ENCODE measurements at regions not wholly inside any gene's neighbourhood (a gene's known extent, or its start where the extent isn't known, plus 50 kb on each side); places are given as distances from the start of the nearest gene placed in this dataset.

DNA sequence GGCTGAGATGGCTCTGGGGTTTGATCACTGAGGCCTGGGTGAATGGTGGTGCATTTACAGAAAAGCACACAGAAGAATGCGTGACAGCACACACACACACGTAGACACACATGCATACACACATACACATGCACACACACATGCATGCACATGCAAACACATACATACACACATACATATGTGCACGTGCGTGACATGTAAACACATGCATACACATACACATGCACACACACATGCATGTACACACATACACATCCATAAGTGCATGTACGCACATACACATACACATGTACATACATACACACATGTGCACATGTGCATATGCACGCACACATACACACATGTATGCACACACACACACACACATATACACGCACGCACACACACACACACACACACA is 108.4 kb downstream of the AIPL1 start:
- Mint-ChIP-seq H3K36me3 (ENCODE audit: low read depth) (peaks cover 2% of the 10 kb centered on the region), H3K4me1 (ENCODE audit: low read depth) (no peaks in the 10 kb centered on the region), H3K27ac (ENCODE audit: unreplicated experiment) (no peak overlapping the region), H3K4me3 (ENCODE audit: unreplicated experiment) (no peak overlapping the region), H3K27me3 (ENCODE audit: low read depth) (peaks cover 6% of the 10 kb centered on the region), H3K9me3 (ENCODE audit: low read depth) (no peaks in the 10 kb centered on the region)
- TF ChIP-seq, protein P1, sequence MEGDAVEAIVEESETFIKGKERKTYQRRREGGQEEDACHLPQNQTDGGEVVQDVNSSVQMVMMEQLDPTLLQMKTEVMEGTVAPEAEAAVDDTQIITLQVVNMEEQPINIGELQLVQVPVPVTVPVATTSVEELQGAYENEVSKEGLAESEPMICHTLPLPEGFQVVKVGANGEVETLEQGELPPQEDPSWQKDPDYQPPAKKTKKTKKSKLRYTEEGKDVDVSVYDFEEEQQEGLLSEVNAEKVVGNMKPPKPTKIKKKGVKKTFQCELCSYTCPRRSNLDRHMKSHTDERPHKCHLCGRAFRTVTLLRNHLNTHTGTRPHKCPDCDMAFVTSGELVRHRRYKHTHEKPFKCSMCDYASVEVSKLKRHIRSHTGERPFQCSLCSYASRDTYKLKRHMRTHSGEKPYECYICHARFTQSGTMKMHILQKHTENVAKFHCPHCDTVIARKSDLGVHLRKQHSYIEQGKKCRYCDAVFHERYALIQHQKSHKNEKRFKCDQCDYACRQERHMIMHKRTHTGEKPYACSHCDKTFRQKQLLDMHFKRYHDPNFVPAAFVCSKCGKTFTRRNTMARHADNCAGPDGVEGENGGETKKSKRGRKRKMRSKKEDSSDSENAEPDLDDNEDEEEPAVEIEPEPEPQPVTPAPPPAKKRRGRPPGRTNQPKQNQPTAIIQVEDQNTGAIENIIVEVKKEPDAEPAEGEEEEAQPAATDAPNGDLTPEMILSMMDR (IDR thresholded peaks at IDR 0.05): no peak
- no peak for DNase-seq (ENCODE audit: low spot score)

DNA sequence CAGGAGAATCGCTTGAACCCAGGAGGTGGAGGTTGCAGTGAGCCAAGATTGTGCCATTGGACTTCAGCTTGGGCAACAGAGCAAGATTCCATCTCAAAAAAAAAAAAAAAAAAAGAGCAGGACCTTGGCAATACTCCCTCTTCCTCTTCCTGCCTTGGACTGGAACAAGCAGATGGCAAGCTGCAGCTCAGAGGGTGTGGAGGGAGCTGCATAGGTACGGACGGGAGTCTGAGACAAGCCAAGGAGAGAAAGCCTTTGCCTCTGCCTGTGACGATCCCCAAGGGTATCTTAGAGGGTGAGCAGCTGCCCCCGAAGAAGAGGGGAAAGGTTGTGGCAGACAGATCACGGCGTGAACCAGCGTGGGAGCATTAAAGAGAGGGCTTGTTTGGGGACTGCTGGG is 109.2 kb downstream of the AIPL1 start:
- TF ChIP-seq, protein P1 (IDR thresholded peaks at IDR 0.05): no peak
- Mint-ChIP-seq H3K9me3 (ENCODE audit: low read depth) (peaks cover 3% of the 10 kb centered on the region), H3K27ac (ENCODE audit: unreplicated experiment) (no peak overlapping the region), H3K36me3 (ENCODE audit: low read depth) (peaks cover 2% of the 10 kb centered on the region), H3K27me3 (ENCODE audit: low read depth) (peaks cover 9% of the 10 kb centered on the region), H3K4me3 (ENCODE audit: unreplicated experiment) (no peak overlapping the region), H3K4me1 (ENCODE audit: low read depth) (no peaks in the 10 kb centered on the region)
- DNase-seq (ENCODE audit: low spot score): no peak

DNA sequence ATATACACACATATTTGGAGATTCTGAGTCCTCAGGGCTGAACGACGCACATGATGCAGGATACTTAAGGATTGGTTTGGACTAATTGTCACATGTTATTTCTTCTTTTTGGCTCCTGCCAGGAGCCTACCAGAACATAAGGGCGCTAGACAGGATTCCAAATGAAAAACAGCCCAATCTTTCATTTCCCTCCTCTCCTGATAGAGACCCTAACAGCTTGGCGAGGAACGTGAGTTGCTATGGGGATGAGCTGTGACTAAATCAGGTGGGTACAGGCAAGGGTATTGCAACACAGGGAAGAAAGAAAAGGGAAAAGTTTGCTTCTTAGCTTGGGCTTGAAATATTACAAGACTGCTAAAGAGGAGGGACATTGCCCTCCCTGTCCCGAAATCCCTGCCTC is 109.9 kb downstream of the AIPL1 start:
- Mint-ChIP-seq H3K27ac (ENCODE audit: unreplicated experiment) (no peak overlapping the region), H3K36me3 (ENCODE audit: low read depth) (peaks cover 2% of the 10 kb centered on the region), H3K27me3 (ENCODE audit: low read depth) (peaks cover 9% of the 10 kb centered on the region), H3K4me1 (ENCODE audit: low read depth) (no peaks in the 10 kb centered on the region), H3K9me3 (ENCODE audit: low read depth) (peaks cover 3% of the 10 kb centered on the region), H3K4me3 (ENCODE audit: unreplicated experiment) (no peak overlapping the region)
- TF ChIP-seq, protein P1 (IDR thresholded peaks at IDR 0.05): no peak
- no peak for DNase-seq (ENCODE audit: low spot score)

DNA sequence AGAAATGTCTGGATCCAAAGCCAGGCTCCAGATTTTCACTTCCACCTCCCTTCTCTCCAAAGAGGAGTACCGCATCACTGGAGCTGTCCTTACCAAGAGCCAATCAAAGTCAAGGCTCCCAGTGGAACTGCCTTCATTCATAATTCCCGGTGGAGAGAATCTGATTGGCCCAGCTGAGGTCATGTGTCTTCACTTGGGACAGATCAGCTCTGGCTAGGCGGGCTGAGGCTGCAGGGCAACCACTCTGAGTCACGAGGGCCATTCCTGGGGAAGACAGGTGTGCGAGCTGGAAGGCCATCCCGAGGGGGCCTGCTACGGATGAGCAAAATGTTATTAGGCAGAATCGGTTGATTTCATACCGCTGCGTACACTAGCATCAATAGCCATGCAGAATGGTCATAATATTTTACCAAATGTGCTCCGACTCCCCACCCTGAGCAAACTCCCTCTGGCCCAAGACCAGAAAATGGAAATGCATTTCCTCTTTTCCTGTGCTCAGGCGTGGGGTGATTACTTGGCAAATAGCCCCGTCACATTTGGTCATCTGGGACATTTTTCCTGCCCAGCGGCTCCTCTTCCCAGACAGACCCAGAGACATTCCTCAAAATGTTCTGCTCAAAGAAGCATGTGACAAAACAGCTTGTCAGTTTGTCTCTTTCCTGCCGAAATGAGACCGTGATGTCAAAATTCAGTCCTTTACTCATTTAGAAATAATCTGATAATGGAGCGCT is 111.1 kb downstream of the AIPL1 start:
- no peak overlapping the region for H3K4me3 Mint-ChIP-seq (ENCODE audit: unreplicated experiment)
- H3K4me1 Mint-ChIP-seq (ENCODE audit: low read depth): no peaks in the 10 kb centered on the region
- peaks cover 3% of the 10 kb centered on the region for H3K9me3 Mint-ChIP-seq (ENCODE audit: low read depth)
- TF ChIP-seq, protein P1 (IDR thresholded peaks at IDR 0.05): no peak
- DNase-seq (ENCODE audit: low spot score): no peak
- H3K36me3 Mint-ChIP-seq (ENCODE audit: low read depth): peaks cover 2% of the 10 kb centered on the region
- peaks cover 9% of the 10 kb centered on the region for H3K27me3 Mint-ChIP-seq (ENCODE audit: low read depth)
- no peak overlapping the region for H3K27ac Mint-ChIP-seq (ENCODE audit: unreplicated experiment)

DNA sequence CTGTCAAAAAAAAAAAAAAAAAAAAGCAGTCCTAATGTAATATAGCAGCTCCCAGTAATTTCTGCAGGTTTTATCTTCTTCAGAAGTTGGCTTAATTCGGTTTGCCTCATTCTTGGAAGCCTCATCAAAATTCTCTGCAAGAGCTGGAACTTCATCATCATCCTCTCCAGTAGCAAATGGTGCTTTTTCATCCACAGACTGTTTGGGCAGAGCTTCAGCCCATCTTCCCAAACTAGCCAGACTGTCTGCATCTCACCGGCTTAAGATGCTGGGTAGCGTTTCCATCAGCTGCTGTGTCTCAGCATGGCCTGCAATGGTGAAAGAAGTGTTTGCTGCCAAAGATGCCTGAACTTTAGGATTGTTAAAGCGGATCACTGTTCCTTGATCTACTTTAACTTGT is 112.6 kb downstream of the AIPL1 start:
- Mint-ChIP-seq H3K27ac (ENCODE audit: unreplicated experiment) (no peak overlapping the region), H3K4me3 (ENCODE audit: unreplicated experiment) (no peak overlapping the region), H3K4me1 (ENCODE audit: low read depth) (no peaks in the 10 kb centered on the region), H3K9me3 (ENCODE audit: low read depth) (peaks cover 3% of the 10 kb centered on the region), H3K27me3 (ENCODE audit: low read depth) (peaks cover 11% of the 10 kb centered on the region), H3K36me3 (ENCODE audit: low read depth) (no peaks in the 10 kb centered on the region)
- TF ChIP-seq, protein P1 (IDR thresholded peaks at IDR 0.05): no peak
- no peak for DNase-seq (ENCODE audit: low spot score)

Data from chondrocyte (in vitro differentiated cells).